ENCODE measurements at regions not wholly inside any gene's neighbourhood (a gene's known extent, or its start where the extent isn't known, plus 50 kb on each side); places are given as distances from the start of the nearest gene placed in this dataset.

DNA sequence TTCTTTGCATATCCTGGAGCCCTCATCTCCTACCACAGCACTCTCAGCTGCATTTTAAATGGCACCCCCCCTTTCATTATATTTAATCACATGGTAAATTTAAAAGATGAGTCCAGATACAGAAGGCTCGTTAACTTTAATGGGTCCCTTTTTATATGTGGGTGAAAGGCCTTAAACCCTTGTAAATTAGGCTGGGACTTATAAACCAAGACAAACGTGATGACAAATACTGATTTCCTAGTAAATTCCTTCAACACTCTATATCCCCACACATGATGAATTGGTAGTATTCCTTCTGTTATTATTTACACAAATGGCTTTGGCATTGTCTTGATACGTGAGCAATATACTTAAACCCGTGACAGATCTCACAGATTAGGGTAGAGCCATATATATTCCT is 210.6 kb downstream of the CAAP1 start:
- CTCF ChIA-PET, result no interaction called here
- in situ Hi-C loops (cut with HindIII; ENCODE audit: low pct_unique_long_range_greater_than_20kb, low sequenced_read_pairs) (no loop called here), intact Hi-C loops (cut with micrococcal nuclease; ENCODE audit: unreplicated experiment) (no loop called here)
- Histone ChIP-seq H3K4me1 (ENCODE audit: control insufficient read depth, insufficient read depth, low read length) (no peaks in the 10 kb centered on the region), H3K9me3 (ENCODE audit: control insufficient read depth, insufficient read depth, low read depth, low read length) (no peaks in the 10 kb centered on the region), H3K27me3 (ENCODE audit: control insufficient read depth, insufficient read depth, low read length) (no peaks in the 10 kb centered on the region), H3K4me3 (ENCODE audit: low read depth in 2 of 2, low read length in 2 of 2) (no peak overlapping the region), H3K36me3 (ENCODE audit: control insufficient read depth, insufficient read depth, low read length) (no peaks in the 10 kb centered on the region), H3K27ac (ENCODE audit: low read length) (no peak overlapping the region)
- no peak for DNase-seq (ENCODE audit: low read depth, low spot score)
- no peak for ATAC-seq
- BruUV-seq (replicated peaks), result no TSS peak
- POLR2A ChIA-PET, result no interaction called here
- TF ChIP-seq SIN3A (IDR thresholded peaks at IDR 0.05; ENCODE audit: borderline replicate concordance, insufficient read depth, low read depth, low read length) (no peak), CTCF (IDR thresholded peaks at IDR 0.05) (no peak), POLR2AphosphoS5 (IDR thresholded peaks at IDR 0.05; ENCODE audit: low read depth, low read length) (no peak)
- TF ChIP-seq, protein P1, sequence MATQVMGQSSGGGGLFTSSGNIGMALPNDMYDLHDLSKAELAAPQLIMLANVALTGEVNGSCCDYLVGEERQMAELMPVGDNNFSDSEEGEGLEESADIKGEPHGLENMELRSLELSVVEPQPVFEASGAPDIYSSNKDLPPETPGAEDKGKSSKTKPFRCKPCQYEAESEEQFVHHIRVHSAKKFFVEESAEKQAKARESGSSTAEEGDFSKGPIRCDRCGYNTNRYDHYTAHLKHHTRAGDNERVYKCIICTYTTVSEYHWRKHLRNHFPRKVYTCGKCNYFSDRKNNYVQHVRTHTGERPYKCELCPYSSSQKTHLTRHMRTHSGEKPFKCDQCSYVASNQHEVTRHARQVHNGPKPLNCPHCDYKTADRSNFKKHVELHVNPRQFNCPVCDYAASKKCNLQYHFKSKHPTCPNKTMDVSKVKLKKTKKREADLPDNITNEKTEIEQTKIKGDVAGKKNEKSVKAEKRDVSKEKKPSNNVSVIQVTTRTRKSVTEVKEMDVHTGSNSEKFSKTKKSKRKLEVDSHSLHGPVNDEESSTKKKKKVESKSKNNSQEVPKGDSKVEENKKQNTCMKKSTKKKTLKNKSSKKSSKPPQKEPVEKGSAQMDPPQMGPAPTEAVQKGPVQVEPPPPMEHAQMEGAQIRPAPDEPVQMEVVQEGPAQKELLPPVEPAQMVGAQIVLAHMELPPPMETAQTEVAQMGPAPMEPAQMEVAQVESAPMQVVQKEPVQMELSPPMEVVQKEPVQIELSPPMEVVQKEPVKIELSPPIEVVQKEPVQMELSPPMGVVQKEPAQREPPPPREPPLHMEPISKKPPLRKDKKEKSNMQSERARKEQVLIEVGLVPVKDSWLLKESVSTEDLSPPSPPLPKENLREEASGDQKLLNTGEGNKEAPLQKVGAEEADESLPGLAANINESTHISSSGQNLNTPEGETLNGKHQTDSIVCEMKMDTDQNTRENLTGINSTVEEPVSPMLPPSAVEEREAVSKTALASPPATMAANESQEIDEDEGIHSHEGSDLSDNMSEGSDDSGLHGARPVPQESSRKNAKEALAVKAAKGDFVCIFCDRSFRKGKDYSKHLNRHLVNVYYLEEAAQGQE (IDR thresholded peaks at IDR 0.05; ENCODE audit: insufficient read depth in 1 of 2, low read depth in 2 of 2, low read length in 1 of 2), result no peak

GRCh38 chr9:26677965-26678706 is 214.5 kb downstream of the CAAP1 start:
- in situ Hi-C loops (cut with HindIII; ENCODE audit: low pct_unique_long_range_greater_than_20kb, low sequenced_read_pairs) (no loop called here), intact Hi-C loops (cut with micrococcal nuclease; ENCODE audit: unreplicated experiment) (no loop called here)
- Histone ChIP-seq H3K9me3 (ENCODE audit: control insufficient read depth, insufficient read depth, low read depth, low read length) (no peaks in the 10 kb centered on the region), H3K36me3 (ENCODE audit: control insufficient read depth, insufficient read depth, low read length) (no peaks in the 10 kb centered on the region), H3K27me3 (ENCODE audit: control insufficient read depth, insufficient read depth, low read length) (no peaks in the 10 kb centered on the region), H3K4me3 (ENCODE audit: low read depth in 2 of 2, low read length in 2 of 2) (no peak overlapping the region), H3K4me1 (ENCODE audit: control insufficient read depth, insufficient read depth, low read length) (no peaks in the 10 kb centered on the region), H3K27ac (ENCODE audit: low read length) (no peak overlapping the region)
- DNase-seq (ENCODE audit: low read depth, low spot score), result no peak
- no peak for ATAC-seq
- no TSS peak for BruUV-seq (replicated peaks)
- POLR2A ChIA-PET, result no interaction called here
- CTCF ChIA-PET, result no interaction called here
- TF ChIP-seq POLR2AphosphoS5 (IDR thresholded peaks at IDR 0.05; ENCODE audit: low read depth, low read length) (no peak), CTCF (IDR thresholded peaks at IDR 0.05) (no peak), TCF7L2 (IDR thresholded peaks at IDR 0.05; ENCODE audit: low read depth, low read length) (no peak), SIN3A (IDR thresholded peaks at IDR 0.05; ENCODE audit: borderline replicate concordance, insufficient read depth, low read depth, low read length) (no peak)
- TF ChIP-seq, protein P1 (IDR thresholded peaks at IDR 0.05; ENCODE audit: insufficient read depth in 1 of 2, low read depth in 2 of 2, low read length in 1 of 2), result no peak
